GM12878 (cell line): ENCODE measurements at regions not wholly inside any gene's neighbourhood (a gene's known extent, or its start where the extent isn't known, plus 50 kb on each side); places are given as distances from the start of the nearest gene placed in this dataset.

ENCODE experiments used
- ATAC-seq: fragments of 200-7000 bp; cut with Tn5 transposase; 3 replicates; pipeline ENCODE4 v1.9.1; 2020; ENCODE audit warnings: mild to moderate bottlenecking, moderate library complexity
- BruUV-seq: library from RNA; stranded (reverse); fragments of 400-500 nt; replicated peaks from 2 replicates; lab custom pipeline; 2021; lab: Mats Ljungman, UMichigan
- CTCF ChIA-PET: fragments of 300-600 bp; sonication (Branson Sonifier 250); formaldehyde crosslinking; extraction: SDS; loops from one replicate; lab custom pipeline; 2021; ENCODE audit warnings: inconsistent platforms; lab: Yijun Ruan, JAX
- POLR2A ChIA-PET: fragments of 350-600 bp; formaldehyde crosslinking; extraction: SDS; loops from one replicate; lab custom pipeline; 2021; ENCODE audit warnings: inconsistent platforms; lab: Charles Lee
- RAD21 ChIA-PET: fragments of 300-600 bp; sonication (Branson Sonifier 250); formaldehyde crosslinking; loops from one replicate; lab custom pipeline; 2023; ENCODE audit warnings: antibody characterized with exemption; ENCODE audit not compliant: unreplicated experiment; lab: Charles Lee
- SMC1A ChIA-PET: fragments of 300-600 bp; sonication (Branson Sonifier 250); formaldehyde crosslinking; loops from one replicate; lab custom pipeline; 2023; ENCODE audit not compliant: unreplicated experiment, uncharacterized antibody; lab: Charles Lee
- DNase-seq: peaks from one replicate; pipeline ENCODE4 v3.0.0-alpha.2; 2011; ENCODE audit warnings: low read depth, low spot score
- FAIRE-seq: peaks from 3 replicates; lab custom pipeline; 2011; peaks lifted over from hg19 to GRCh38; lab: Jason Lieb, UNC
- H2AFZ ChIP-seq: 2 replicates; pipeline ENCODE4 v1.6.0; 2011; ENCODE audit warnings: low read depth, low read length, control low read depth; ENCODE audit not compliant: control insufficient read depth
- H3K27ac ChIP-seq: 2 replicates; pipeline ENCODE4 v1.5.1; 2011; ENCODE audit warnings: control low read depth; ENCODE audit not compliant: control insufficient read depth, insufficient read depth
- H3K27me3 ChIP-seq, 2 experiments: replicated peaks in 1 of 2; 2 replicates each; pipeline versions ENCODE4 v1.6.0 to v1.6.1; 2011; ENCODE audit warnings: low read length in 1 of 2; ENCODE audit not compliant: control insufficient read depth in 2 of 2, insufficient read depth in 2 of 2
- H3K36me3 ChIP-seq, 2 experiments: 2 replicates each; pipeline ENCODE4 v1.5.1; 2011; ENCODE audit warnings: low read length in 1 of 2; ENCODE audit not compliant: control insufficient read depth in 2 of 2, insufficient read depth in 2 of 2
- H3K4me1 ChIP-seq: 2 replicates; pipeline ENCODE4 v1.6.1; 2011; ENCODE audit warnings: mild to moderate bottlenecking, low read length, moderate library complexity, mixed read lengths; ENCODE audit not compliant: control insufficient read depth, insufficient read depth
- H3K4me2 ChIP-seq: 2 replicates; pipeline ENCODE4 v1.6.0; 2011; ENCODE audit warnings: control low read depth; ENCODE audit not compliant: control insufficient read depth, insufficient read depth
- H3K4me3 ChIP-seq: fragments of 200-600 bp; sonication (generic); 2 replicates; pipeline ENCODE4 v1.5.1; 2016
- H3K79me2 ChIP-seq: 2 replicates; pipeline ENCODE4 v1.6.0; 2011; ENCODE audit warnings: low read length; ENCODE audit not compliant: control insufficient read depth, insufficient read depth
- H3K9ac ChIP-seq: 2 replicates; pipeline ENCODE4 v1.8.0; 2011; ENCODE audit warnings: low read length, control low read depth, mixed read lengths; ENCODE audit not compliant: control insufficient read depth, insufficient read depth
- H3K9me3 ChIP-seq: replicated peaks from 3 replicates; pipeline ENCODE4 v1.5.1; 2011; ENCODE audit warnings: mild to moderate bottlenecking, low read length; ENCODE audit not compliant: control insufficient read depth, insufficient read depth
- H4K20me1 ChIP-seq: 2 replicates; pipeline ENCODE4 v1.6.0; 2011; ENCODE audit not compliant: control insufficient read depth, insufficient read depth
- ATF7 ChIP-seq: fragments of 450-650 bp; IDR thresholded peaks from 2 replicates; pipeline ENCODE4 v1.6.1; 2016; ENCODE audit warnings: low read depth, mild to moderate bottlenecking
- CHD2 ChIP-seq: IDR thresholded peaks from 2 replicates; pipeline ENCODE4 v1.6.1; 2011; ENCODE audit warnings: low read depth, low read length, improper control_type of control experiment, borderline replicate concordance
- DPF2 ChIP-seq: fragments of 450-650 bp; IDR thresholded peaks from 2 replicates; pipeline ENCODE4 v1.6.1; 2017; ENCODE audit warnings: mild to moderate bottlenecking
- FOS ChIP-seq: IDR thresholded peaks from 3 replicates; pipeline ENCODE4 v1.6.1; 2011; ENCODE audit warnings: borderline replicate concordance; ENCODE audit not compliant: insufficient read length; ENCODE audit errors: extremely low read depth
- FOXK2 ChIP-seq: fragments of 450-650 bp; IDR thresholded peaks from 2 replicates; pipeline ENCODE4 v1.6.1; 2017; ENCODE audit warnings: mild to moderate bottlenecking, moderate library complexity
- HDAC6 ChIP-seq: fragments of 200-600 bp; sonication (generic); IDR thresholded peaks from one replicate; pipeline ENCODE4 v1.8.0; 2017; ENCODE audit warnings: antibody characterized with exemption; ENCODE audit not compliant: unreplicated experiment
- IKZF1 ChIP-seq: fragments of 450-650 bp; conservative IDR thresholded peaks from 2 replicates; pipeline ENCODE4 v1.6.1; 2017; ENCODE audit warnings: antibody characterized with exemption, mild to moderate bottlenecking
- JUNB ChIP-seq: IDR thresholded peaks from 2 replicates; pipeline ENCODE4 v1.6.1; 2016; ENCODE audit warnings: antibody characterized with exemption, mild to moderate bottlenecking
- LARP7 ChIP-seq: fragments of 450-650 bp; IDR thresholded peaks from 2 replicates; pipeline ENCODE4 v1.6.1; 2017; ENCODE audit warnings: mild to moderate bottlenecking
- MEF2B ChIP-seq: fragments of 450-650 bp; IDR thresholded peaks from 2 replicates; pipeline ENCODE4 v1.6.1; 2018; ENCODE audit warnings: mild to moderate bottlenecking, moderate library complexity; ENCODE audit not compliant: partially characterized antibody, poor library complexity, severe bottlenecking
- MXI1 ChIP-seq: fragments of 150-350 bp; IDR thresholded peaks from 2 replicates; pipeline ENCODE4 v1.6.1; 2011; ENCODE audit warnings: low read depth, mild to moderate bottlenecking, inconsistent platforms, low read length, improper control_type of control experiment
- NR2C1 ChIP-seq: fragments of 450-650 bp; IDR thresholded peaks from 2 replicates; pipeline ENCODE4 v1.6.1; 2017; ENCODE audit warnings: antibody characterized with exemption, mild to moderate bottlenecking, moderate library complexity
- POLR2AphosphoS5 ChIP-seq: IDR thresholded peaks from 2 replicates; pipeline ENCODE4 v1.6.1; 2011; ENCODE audit warnings: mild to moderate bottlenecking, low read length, inconsistent platforms
- RAD21 ChIP-seq: IDR thresholded peaks from 2 replicates; pipeline ENCODE4 v1.6.1; 2011; ENCODE audit warnings: mild to moderate bottlenecking, low read depth, low read length, moderate library complexity; ENCODE audit not compliant: insufficient read depth
- RB1 ChIP-seq: fragments of 450-650 bp; formaldehyde crosslinking; IDR thresholded peaks from 2 replicates; pipeline ENCODE4 v1.6.1; 2017; ENCODE audit warnings: mild to moderate bottlenecking, borderline replicate concordance
- RCOR1 ChIP-seq: conservative IDR thresholded peaks from 2 replicates; pipeline ENCODE4 v1.6.1; 2012; ENCODE audit warnings: low read depth, low read length, improper control_type of control experiment
- SMAD5 ChIP-seq: IDR thresholded peaks from 2 replicates; pipeline ENCODE4 v1.6.1; 2016; ENCODE audit warnings: antibody characterized with exemption, low read depth
- SRF ChIP-seq, 2 experiments: IDR thresholded peaks; 2 replicates each; pipeline ENCODE4 v1.6.1; 2011; ENCODE audit warnings: low read depth in 2 of 2, low read length in 2 of 2, mild to moderate bottlenecking in 1 of 2, moderate library complexity in 1 of 2
- TCF3 ChIP-seq: IDR thresholded peaks from 2 replicates; pipeline ENCODE4 v1.6.1; 2012; ENCODE audit warnings: low read depth, mild to moderate bottlenecking, low read length, borderline replicate concordance; ENCODE audit not compliant: insufficient read depth
- TCF7 ChIP-seq: IDR thresholded peaks from 2 replicates; pipeline ENCODE4 v1.6.1; 2014; ENCODE audit warnings: antibody characterized with exemption, borderline replicate concordance
- ZNF622 ChIP-seq: fragments of 450-650 bp; IDR thresholded peaks from 2 replicates; pipeline ENCODE4 v1.6.1; 2017; ENCODE audit warnings: mild to moderate bottlenecking, inconsistent platforms
- WGBS: methylation state at CpG from one replicate; pipeline ENCODE4 v1.1.6; 2016; ENCODE audit warnings: low lambda C conversion rate; ENCODE audit not compliant: insufficient replicate concordance, insufficient coverage; ENCODE audit errors: missing lambda C conversion rate; 5-methylcytosine and 5-hydroxymethylcytosine counted together
- in situ Hi-C: fragments of 300-500 bp; cut with MboI; formaldehyde crosslinking; loops from 9 replicates; pipeline ENCODE4 v1.14.3; 2018; ENCODE audit warnings: mixed read lengths
- intact Hi-C: fragments of 100-400 bp; cut with micrococcal nuclease; formaldehyde crosslinking; loops from one replicate; pipeline ENCODE4 v1.14.2; 2022; ENCODE audit not compliant: unreplicated experiment
- TF ChIP-seq, protein P1 (sequence below): fragments of 450-650 bp; IDR thresholded peaks from 2 replicates; pipeline ENCODE4 v1.6.1; 2017; ENCODE audit warnings: mild to moderate bottlenecking, moderate library complexity
- TF ChIP-seq, protein P2 (sequence below): IDR thresholded peaks from 2 replicates; pipeline ENCODE4 v1.6.1; 2012; ENCODE audit warnings: low read depth, low read length, improper control_type of control experiment

DNA sequence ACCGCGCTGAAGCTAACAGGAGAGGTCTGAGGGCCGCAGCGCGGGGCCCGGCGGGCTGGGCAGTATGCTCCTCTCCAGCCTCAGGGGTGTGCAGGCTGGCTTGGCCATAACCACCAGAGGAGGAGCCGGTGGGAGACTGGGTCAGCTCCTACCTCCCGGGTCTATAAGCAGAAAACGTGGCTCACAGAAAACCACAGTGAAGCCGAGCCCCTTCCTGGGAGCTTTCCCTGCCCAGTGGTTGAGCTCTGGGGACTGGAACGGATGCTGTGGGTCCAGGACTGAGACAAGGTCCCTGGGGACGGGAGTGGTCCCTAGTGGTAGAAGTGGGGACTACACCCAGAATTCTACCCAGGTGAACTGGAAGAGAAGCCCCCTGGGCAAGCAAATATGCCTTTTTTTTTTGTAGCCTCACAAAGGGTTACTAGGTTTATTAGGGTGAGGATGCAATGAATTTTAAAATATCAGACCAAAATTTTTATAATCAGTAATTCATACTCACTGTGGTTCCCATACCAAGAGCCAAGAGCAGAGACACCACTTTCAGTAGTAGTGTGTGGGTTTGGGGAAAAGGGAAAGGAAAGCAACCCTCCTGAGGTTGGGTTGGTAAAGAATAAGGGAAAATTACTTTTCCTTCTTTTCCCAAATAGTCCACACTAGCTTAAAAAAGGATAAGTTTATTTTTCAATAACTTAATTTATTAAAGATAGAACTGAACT, 67.9 kb upstream of the PRKCQ start (continued):
- no peak for TF ChIP-seq TCF3
- TF ChIP-seq MEF2B = peak; percentile 94
- peak; percentile 46; the same call in 1 of the 2 replicates for TF ChIP-seq RB1
- TF ChIP-seq, protein P1, sequence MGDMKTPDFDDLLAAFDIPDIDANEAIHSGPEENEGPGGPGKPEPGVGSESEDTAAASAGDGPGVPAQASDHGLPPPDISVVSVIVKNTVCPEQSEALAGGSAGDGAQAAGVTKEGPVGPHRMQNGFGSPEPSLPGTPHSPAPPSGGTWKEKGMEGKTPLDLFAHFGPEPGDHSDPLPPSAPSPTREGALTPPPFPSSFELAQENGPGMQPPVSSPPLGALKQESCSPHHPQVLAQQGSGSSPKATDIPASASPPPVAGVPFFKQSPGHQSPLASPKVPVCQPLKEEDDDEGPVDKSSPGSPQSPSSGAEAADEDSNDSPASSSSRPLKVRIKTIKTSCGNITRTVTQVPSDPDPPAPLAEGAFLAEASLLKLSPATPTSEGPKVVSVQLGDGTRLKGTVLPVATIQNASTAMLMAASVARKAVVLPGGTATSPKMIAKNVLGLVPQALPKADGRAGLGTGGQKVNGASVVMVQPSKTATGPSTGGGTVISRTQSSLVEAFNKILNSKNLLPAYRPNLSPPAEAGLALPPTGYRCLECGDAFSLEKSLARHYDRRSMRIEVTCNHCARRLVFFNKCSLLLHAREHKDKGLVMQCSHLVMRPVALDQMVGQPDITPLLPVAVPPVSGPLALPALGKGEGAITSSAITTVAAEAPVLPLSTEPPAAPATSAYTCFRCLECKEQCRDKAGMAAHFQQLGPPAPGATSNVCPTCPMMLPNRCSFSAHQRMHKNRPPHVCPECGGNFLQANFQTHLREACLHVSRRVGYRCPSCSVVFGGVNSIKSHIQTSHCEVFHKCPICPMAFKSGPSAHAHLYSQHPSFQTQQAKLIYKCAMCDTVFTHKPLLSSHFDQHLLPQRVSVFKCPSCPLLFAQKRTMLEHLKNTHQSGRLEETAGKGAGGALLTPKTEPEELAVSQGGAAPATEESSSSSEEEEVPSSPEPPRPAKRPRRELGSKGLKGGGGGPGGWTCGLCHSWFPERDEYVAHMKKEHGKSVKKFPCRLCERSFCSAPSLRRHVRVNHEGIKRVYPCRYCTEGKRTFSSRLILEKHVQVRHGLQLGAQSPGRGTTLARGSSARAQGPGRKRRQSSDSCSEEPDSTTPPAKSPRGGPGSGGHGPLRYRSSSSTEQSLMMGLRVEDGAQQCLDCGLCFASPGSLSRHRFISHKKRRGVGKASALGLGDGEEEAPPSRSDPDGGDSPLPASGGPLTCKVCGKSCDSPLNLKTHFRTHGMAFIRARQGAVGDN = no peak
- no peak for TF ChIP-seq HDAC6
- no peak for TF ChIP-seq SMAD5
- no peak for TF ChIP-seq RCOR1
- TF ChIP-seq RAD21 = peak; percentile 45

DNA sequence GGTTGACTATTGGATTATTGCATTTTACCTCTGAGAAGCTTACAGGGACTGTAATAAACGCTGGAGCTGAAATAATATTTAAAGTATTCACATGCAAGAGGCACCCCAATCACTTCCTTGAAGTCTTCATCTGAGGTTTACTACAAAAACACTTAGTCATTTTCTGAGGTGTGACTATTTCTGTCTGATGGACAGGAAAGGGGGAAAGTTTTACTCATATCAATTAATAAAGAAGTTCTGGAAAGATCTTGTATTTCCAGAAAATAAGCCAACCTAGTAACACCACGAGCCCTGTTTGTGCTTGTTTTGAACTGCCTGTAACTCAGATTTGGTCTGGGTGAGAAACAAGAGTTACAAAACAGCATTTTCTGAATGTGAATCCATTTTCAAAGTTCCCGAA, 63.9 kb upstream of the PRKCQ start:
- no peak overlapping the region for H3K4me2 ChIP-seq
- no peaks in the 10 kb centered on the region for H3K36me3 ChIP-seq
- TF ChIP-seq TCF7 (no peak), MXI1 (no peak), JUNB (no peak), FOS (no peak), ATF7 (no peak), NR2C1 (no peak), FOXK2 (no peak), POLR2AphosphoS5 (no peak), ZNF622 (no peak), CHD2 (no peak), LARP7 (no peak), SRF (IDR thresholded peaks at IDR 0.05; ENCODE audit: low read depth in 2 of 2, low read length in 2 of 2) (no peak), IKZF1 (no peak), DPF2 (no peak)
- TF ChIP-seq, protein P2, sequence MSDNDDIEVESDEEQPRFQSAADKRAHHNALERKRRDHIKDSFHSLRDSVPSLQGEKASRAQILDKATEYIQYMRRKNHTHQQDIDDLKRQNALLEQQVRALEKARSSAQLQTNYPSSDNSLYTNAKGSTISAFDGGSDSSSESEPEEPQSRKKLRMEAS = no peak
- no peak overlapping the region for H3K4me3 ChIP-seq
- BruUV-seq = no TSS peak
- H3K27me3 ChIP-seq = peaks cover 0 to 3% of the 10 kb centered on the region in 2 experiments; a peak in 2 of 4 replicates
- ChIA-PET CTCF (interaction anchor here (1.1 kb wide), 1 partner anchor 237 kb away, joined by 4 read pairs; no protein-coding TSS in a partner anchor), SMC1A (interaction anchor here (0.6 to 1.7 kb wide), 3 partner anchors 62 to 226 kb away, joined by 3 to 4 read pairs (median 4); no protein-coding TSS in a partner anchor), RAD21 (no interaction called here), POLR2A (no interaction called here)
- intact Hi-C loops (no loop called here), in situ Hi-C loops (no loop called here)
- no peaks in the 10 kb centered on the region for H4K20me1 ChIP-seq
- DNase-seq = no peak
- H3K79me2 ChIP-seq = no peaks in the 10 kb centered on the region
- H2AFZ ChIP-seq = no peak overlapping the region
- no peak for ATAC-seq
- FAIRE-seq = no peak
- no peak overlapping the region for H3K27ac ChIP-seq
- no peaks in the 10 kb centered on the region for H3K4me1 ChIP-seq
- no peak overlapping the region for H3K9ac ChIP-seq
- H3K9me3 ChIP-seq = no peaks in the 10 kb centered on the region
- 28% methylated on average over 3 of the region's 3 CpGs for WGBS
